Ectodermal cell (in vitro differentiated cells): ENCODE measurements at regions not wholly inside any gene's neighbourhood (a gene's known extent, or its start where the extent isn't known, plus 50 kb on each side); places are given as distances from the start of the nearest gene placed in this dataset.

ENCODE experiments used
- H3K27ac ChIP-seq: 2 replicates; pipeline ENCODE4 v1.7.0; 2013; ENCODE audit warnings: mild to moderate bottlenecking, low read depth, low read length; ENCODE audit not compliant: insufficient read depth, poor library complexity, severe bottlenecking
- H3K27me3 ChIP-seq: 2 replicates; pipeline ENCODE4 v1.7.0; 2013; ENCODE audit warnings: mild to moderate bottlenecking, low read length; ENCODE audit not compliant: insufficient read depth, control insufficient read depth, poor library complexity, severe bottlenecking
- H3K36me3 ChIP-seq: one replicate; pipeline ENCODE4 v1.7.0; 2013; ENCODE audit warnings: low read length; ENCODE audit not compliant: control insufficient read depth, insufficient read depth
- H3K4me1 ChIP-seq: one replicate; pipeline ENCODE4 v1.7.0; 2013; ENCODE audit warnings: low read length; ENCODE audit not compliant: control insufficient read depth, insufficient read depth
- H3K4me3 ChIP-seq: 2 replicates; pipeline ENCODE4 v1.7.0; 2013; ENCODE audit warnings: low read depth, low read length, control low read depth; ENCODE audit not compliant: insufficient read depth
- H3K9me3 ChIP-seq: 2 replicates; pipeline ENCODE4 v1.7.0; 2013; ENCODE audit warnings: mild to moderate bottlenecking, low read length, moderate library complexity; ENCODE audit not compliant: control insufficient read depth
- WGBS, 2 experiments: methylation state at CpG; one replicate each; pipeline ENCODE4 v1.1.7; 2013; ENCODE audit warnings: missing lambda C conversion rate in 2 of 2; 5-methylcytosine and 5-hydroxymethylcytosine counted together

GRCh38 chr5:30000231-30000630 lies 1193.3 kb upstream of the CDH6 start:
- no peaks in the 10 kb centered on the region for H3K9me3 ChIP-seq

GRCh38 chr5:29995154-29995553 lies 1198.3 kb upstream of the CDH6 start:
- no peaks in the 10 kb centered on the region for H3K9me3 ChIP-seq
- 89 to 100% methylated on average over 1 of the region's 1 CpG for WGBS, 2 experiments
- H3K36me3 ChIP-seq: no peaks in the 10 kb centered on the region
- no peaks in the 10 kb centered on the region for H3K27me3 ChIP-seq
- H3K4me3 ChIP-seq: no peak overlapping the region
- H3K27ac ChIP-seq: no peak overlapping the region
- H3K4me1 ChIP-seq: no peaks in the 10 kb centered on the region

More at GRCh38 chr5:30000231-30000630, 1193.3 kb upstream of the CDH6 start:
- no peaks in the 10 kb centered on the region for H3K36me3 ChIP-seq
- no peaks in the 10 kb centered on the region for H3K4me1 ChIP-seq
- H3K27me3 ChIP-seq: no peaks in the 10 kb centered on the region
- H3K27ac ChIP-seq: no peak overlapping the region
- H3K4me3 ChIP-seq: no peak overlapping the region

DNA sequence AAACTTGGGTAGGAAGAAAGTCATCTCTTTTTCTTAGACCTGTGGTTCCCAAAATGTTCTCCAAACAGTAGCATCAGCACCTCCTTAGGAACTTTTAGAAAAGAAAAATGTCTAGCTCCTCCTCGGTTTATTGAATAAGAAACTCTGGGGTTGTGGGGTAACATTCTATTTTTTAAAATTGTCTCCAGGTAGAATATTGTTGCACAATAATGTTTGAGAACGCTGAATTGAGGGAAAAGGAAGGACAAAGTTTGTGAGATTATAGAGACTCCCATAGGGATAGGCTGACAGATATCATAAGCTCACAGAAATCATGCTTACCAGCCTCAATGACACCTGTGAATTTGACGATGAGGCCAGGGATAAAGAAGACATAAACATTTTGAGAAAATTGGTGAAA lies 1199.0 kb upstream of the CDH6 start:
- Histone ChIP-seq H3K9me3 (no peaks in the 10 kb centered on the region), H3K27me3 (no peaks in the 10 kb centered on the region), H3K4me1 (no peaks in the 10 kb centered on the region), H3K4me3 (no peak overlapping the region), H3K27ac (no peak overlapping the region), H3K36me3 (no peaks in the 10 kb centered on the region)
- 85 to 92% methylated on average over 2 of the region's 3 CpGs for WGBS, 2 experiments

DNA sequence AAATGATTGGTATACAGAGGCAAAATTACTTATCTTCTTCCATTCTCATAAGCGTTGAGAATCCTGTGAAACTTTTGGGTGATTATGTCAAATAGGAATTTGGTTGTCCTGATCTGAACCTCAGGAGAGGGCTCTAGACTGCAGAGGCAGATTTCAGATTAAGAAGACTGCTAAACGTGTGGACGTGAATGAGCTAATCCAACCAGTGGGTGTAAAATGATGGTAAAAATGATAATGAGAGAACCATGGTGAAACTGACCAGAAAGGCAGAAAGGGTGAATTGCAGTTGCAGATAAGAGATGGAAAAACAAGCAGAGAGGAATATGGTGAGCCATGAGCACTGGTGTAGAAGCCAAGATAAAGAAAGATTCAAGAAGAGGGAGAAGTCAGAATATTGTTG lies 1200.2 kb upstream of the CDH6 start:
- H3K9me3 ChIP-seq: no peaks in the 10 kb centered on the region
- 92 to 97% methylated on average over 3 of the region's 3 CpGs for WGBS, 2 experiments

GRCh38 chr5:29992248-29992647 lies 1201.2 kb upstream of the CDH6 start:
- no peaks in the 10 kb centered on the region for H3K4me1 ChIP-seq
- no CpG with 5 or more reads among the region's 1 CpG for WGBS, 2 experiments
- H3K9me3 ChIP-seq: no peaks in the 10 kb centered on the region
- no peaks in the 10 kb centered on the region for H3K36me3 ChIP-seq
- H3K4me3 ChIP-seq: no peak overlapping the region
- no peak overlapping the region for H3K27ac ChIP-seq
- no peaks in the 10 kb centered on the region for H3K27me3 ChIP-seq

More for the DNA sequence above, 1200.2 kb upstream of the CDH6 start:
- no peaks in the 10 kb centered on the region for H3K4me1 ChIP-seq
- H3K27me3 ChIP-seq: no peaks in the 10 kb centered on the region
- H3K27ac ChIP-seq: no peak overlapping the region
- H3K4me3 ChIP-seq: no peak overlapping the region
- H3K36me3 ChIP-seq: no peaks in the 10 kb centered on the region

DNA sequence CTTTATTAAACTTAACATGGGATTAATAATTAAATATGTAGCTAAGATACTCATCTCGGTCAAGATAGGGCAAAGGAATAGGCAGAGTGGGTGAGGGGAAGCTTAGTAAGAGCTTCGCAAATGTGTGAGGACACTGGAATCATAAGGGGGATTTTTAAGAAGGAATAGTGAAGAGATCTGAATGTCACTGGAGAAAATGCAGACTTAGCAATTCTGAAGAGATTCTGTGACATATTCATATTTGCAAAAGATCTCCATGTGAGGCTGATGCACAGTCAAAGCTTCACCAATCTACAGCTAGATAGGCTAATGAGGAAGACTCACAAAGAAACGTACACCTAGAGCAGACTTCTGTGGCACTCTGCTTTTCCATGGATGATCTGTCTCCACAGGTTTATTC lies 1202.8 kb upstream of the CDH6 start:
- Histone ChIP-seq H3K27me3 (no peaks in the 10 kb centered on the region), H3K4me3 (no peak overlapping the region), H3K27ac (no peak overlapping the region), H3K36me3 (no peaks in the 10 kb centered on the region), H3K4me1 (no peaks in the 10 kb centered on the region), H3K9me3 (no peaks in the 10 kb centered on the region)
- 92 to 99% methylated on average over 3 of the region's 3 CpGs for WGBS, 2 experiments

DNA sequence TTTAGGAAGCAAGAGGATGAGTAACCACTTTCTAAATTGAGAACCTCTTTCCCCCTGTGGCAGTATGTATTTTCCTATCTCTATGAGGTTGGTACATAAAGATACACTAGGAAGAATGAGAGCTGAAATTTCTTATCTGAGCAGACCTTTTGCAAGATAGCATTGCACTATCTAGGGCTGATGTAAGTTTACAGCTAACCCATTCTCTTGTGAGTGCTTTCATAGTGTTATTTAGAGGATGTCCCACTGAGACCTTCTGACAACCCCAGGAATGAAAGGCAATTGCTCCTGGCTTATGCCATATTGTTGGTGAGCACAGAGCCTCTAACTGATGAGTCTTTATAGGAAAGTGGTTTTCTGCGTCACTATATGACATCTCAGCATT lies 1209.3 kb upstream of the CDH6 start:
- H3K27me3 ChIP-seq: no peaks in the 10 kb centered on the region
- 83 to 85% methylated on average over 1 of the region's 1 CpG for WGBS, 2 experiments
- H3K36me3 ChIP-seq: no peaks in the 10 kb centered on the region
- H3K27ac ChIP-seq: no peak overlapping the region
- H3K4me3 ChIP-seq: no peak overlapping the region
- H3K4me1 ChIP-seq: no peaks in the 10 kb centered on the region
- no peaks in the 10 kb centered on the region for H3K9me3 ChIP-seq

DNA sequence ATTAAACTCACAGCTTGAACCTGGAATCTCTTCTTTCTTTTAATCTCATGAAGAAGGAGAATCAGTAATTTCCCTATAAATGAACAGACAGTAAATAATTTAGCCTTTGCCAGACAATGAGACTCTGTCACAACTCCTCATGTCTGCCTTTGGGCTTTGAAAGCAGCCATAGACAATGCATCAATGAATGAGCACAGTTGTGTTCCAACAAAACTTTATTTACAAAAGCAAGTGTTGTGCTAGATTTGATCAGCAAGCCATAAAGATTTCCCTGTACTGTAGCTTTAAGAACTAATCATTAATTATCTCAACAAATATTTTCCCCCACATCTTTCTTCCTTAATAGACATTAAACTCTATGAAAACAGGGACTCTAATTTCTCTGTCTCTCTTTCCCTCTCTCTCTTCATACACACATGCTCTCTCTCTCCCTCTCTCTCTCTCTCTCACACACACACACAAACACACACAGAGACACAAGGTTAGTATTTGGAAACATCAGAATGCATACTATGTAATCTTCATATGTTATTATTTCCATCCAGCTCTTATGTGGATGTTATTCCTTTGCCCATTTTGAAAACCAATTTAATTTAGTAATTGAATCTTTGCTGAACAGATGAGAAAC lies 1209.8 kb upstream of the CDH6 start:
- Histone ChIP-seq H3K27me3 (no peaks in the 10 kb centered on the region), H3K4me1 (no peaks in the 10 kb centered on the region), H3K27ac (no peak overlapping the region), H3K36me3 (no peaks in the 10 kb centered on the region), H3K4me3 (no peak overlapping the region), H3K9me3 (no peaks in the 10 kb centered on the region)

DNA sequence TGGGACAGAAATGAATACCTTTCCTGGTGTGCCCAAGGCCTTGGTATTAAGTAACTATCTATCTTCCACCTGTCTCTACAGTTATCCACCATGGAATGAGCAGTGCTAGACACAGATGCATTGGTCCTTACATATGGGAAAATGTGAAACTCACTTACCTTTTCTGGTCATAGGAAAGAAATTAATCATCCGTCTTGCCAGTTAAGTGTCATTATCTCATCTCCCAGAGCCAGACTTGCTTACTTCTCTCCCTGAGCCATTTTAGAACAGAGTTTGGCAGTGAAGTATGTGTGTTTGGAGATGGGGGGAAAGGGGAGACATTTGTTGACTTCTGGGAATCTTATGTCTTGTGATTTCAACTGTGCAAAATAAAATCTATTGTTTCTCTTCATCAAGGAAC lies 1211.0 kb upstream of the CDH6 start:
- no peaks in the 10 kb centered on the region for H3K27me3 ChIP-seq
- H3K9me3 ChIP-seq: no peaks in the 10 kb centered on the region
- WGBS, 2 experiments: 86 to 94% methylated on average over 1 of the region's 1 CpG
- H3K4me1 ChIP-seq: no peaks in the 10 kb centered on the region
- H3K27ac ChIP-seq: no peak overlapping the region
- no peak overlapping the region for H3K4me3 ChIP-seq
- no peaks in the 10 kb centered on the region for H3K36me3 ChIP-seq

DNA sequence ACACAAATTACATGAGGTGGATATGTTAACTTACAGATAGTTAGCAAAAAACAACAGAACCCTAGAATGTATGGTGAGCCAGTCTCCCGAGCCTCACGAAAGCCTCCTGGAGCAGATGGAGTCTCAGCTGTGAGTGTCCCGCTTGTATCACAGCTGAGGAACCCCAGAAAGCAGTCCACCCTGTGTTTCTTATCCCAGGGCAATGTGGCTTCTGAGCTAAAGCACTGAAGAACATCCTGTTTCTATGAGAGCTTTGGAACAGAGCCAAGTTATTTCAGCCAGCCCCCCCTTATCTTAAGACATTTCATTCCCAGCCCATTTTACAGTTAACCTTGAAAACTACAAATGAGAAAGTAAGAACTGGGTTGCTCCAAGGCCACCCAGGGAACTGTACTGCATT lies 1220.9 kb upstream of the CDH6 start:
- 89 to 95% methylated on average over 3 of the region's 3 CpGs for WGBS, 2 experiments
- no peaks in the 10 kb centered on the region for H3K9me3 ChIP-seq

GRCh38 chr5:29963956-29964355 lies 1229.5 kb upstream of the CDH6 start:
- no peaks in the 10 kb centered on the region for H3K4me1 ChIP-seq
- 68% methylated on average over 3 of the region's 3 CpGs for WGBS, 2 experiments
- no peak overlapping the region for H3K27ac ChIP-seq
- no peaks in the 10 kb centered on the region for H3K36me3 ChIP-seq
- no peaks in the 10 kb centered on the region for H3K27me3 ChIP-seq
- no peaks in the 10 kb centered on the region for H3K9me3 ChIP-seq
- H3K4me3 ChIP-seq: no peak overlapping the region

More for the DNA sequence above, 1220.9 kb upstream of the CDH6 start:
- Histone ChIP-seq H3K36me3 (no peaks in the 10 kb centered on the region), H3K4me1 (no peaks in the 10 kb centered on the region), H3K27me3 (no peaks in the 10 kb centered on the region), H3K27ac (no peak overlapping the region), H3K4me3 (no peak overlapping the region)
